OCI-LY1 (cell line): ENCODE measurements at regions not wholly inside any gene's neighbourhood (a gene's known extent, or its start where the extent isn't known, plus 50 kb on each side); places are given as distances from the start of the nearest gene placed in this dataset.

Experiments used
- H2AFZ ChIP-seq: fragments of 200-600 bp; sonication (generic), shearing (Covaris generic); 2 replicates; pipeline ENCODE4 v1.6.0; 2014; ENCODE audit warnings: antibody characterized with exemption, mild to moderate bottlenecking, low read length
- H3F3A ChIP-seq: fragments of 200-600 bp; sonication (generic), shearing (Covaris generic); 2 replicates; pipeline ENCODE4 v1.6.0; 2014; ENCODE audit warnings: mild to moderate bottlenecking, antibody characterized with exemption, low read length, moderate library complexity; ENCODE audit not compliant: insufficient read depth
- H3K27ac ChIP-seq: fragments of 200-600 bp; sonication (generic); 2 replicates; pipeline ENCODE4 v1.5.1; 2014; ENCODE audit warnings: low read length, mixed run types, mild to moderate bottlenecking, low read depth; ENCODE audit not compliant: poor library complexity, severe bottlenecking
- H3K27me3 ChIP-seq: fragments of 200-600 bp; sonication (generic); 2 replicates; pipeline ENCODE4 v1.6.0; 2014; ENCODE audit warnings: antibody characterized with exemption, mild to moderate bottlenecking, low read length, moderate library complexity; ENCODE audit not compliant: insufficient read depth
- H3K36me3 ChIP-seq: fragments of 200-600 bp; sonication (generic); 2 replicates; pipeline ENCODE4 v1.6.1; 2014; ENCODE audit warnings: mild to moderate bottlenecking, antibody characterized with exemption, low read length, moderate library complexity, mixed read lengths; ENCODE audit not compliant: insufficient read depth
- H3K4me1 ChIP-seq: fragments of 200-600 bp; sonication (generic); 2 replicates; pipeline ENCODE4 v1.5.1; 2014; ENCODE audit warnings: mild to moderate bottlenecking, low read length, moderate library complexity; ENCODE audit not compliant: insufficient read depth, severe bottlenecking
- H3K4me2 ChIP-seq: fragments of 200-600 bp; sonication (generic), shearing (Covaris generic); 2 replicates; pipeline ENCODE4 v1.6.1; 2014; ENCODE audit warnings: low read length
- H3K4me3 ChIP-seq: fragments of 200-600 bp; sonication (generic); 2 replicates; pipeline ENCODE4 v1.5.1; 2014; ENCODE audit warnings: low read length, low read depth, mild to moderate bottlenecking, mixed read lengths; ENCODE audit not compliant: poor library complexity, severe bottlenecking
- H3K79me2 ChIP-seq: fragments of 200-600 bp; shearing (Covaris generic); 2 replicates; pipeline ENCODE4 v1.6.1; 2016; ENCODE audit warnings: mixed run types, low read length, mixed read lengths; ENCODE audit not compliant: insufficient read depth
- H3K9ac ChIP-seq: fragments of 200-600 bp; sonication (generic), shearing (Covaris generic); 2 replicates; pipeline ENCODE4 v1.6.1; 2014; ENCODE audit warnings: mild to moderate bottlenecking, low read length, mixed read lengths
- H3K9me2 ChIP-seq: fragments of 200-600 bp; sonication (generic), shearing (Covaris generic); 2 replicates; pipeline ENCODE4 v1.6.1; 2014; ENCODE audit warnings: low read depth, mild to moderate bottlenecking, low read length, mixed read lengths
- H3K9me3 ChIP-seq: fragments of 200-600 bp; shearing (Covaris generic); 2 replicates; pipeline ENCODE4 v1.6.1; 2014; ENCODE audit warnings: low read length, mixed read lengths
- H4K20me1 ChIP-seq: fragments of 200-600 bp; sonication (generic), shearing (Covaris generic); 2 replicates; pipeline ENCODE4 v1.6.0; 2016; ENCODE audit warnings: mild to moderate bottlenecking, low read length; ENCODE audit not compliant: insufficient read depth
- CTCF ChIP-seq: fragments of 200-600 bp; sonication (generic), shearing (Covaris generic); IDR thresholded peaks from 2 replicates; pipeline ENCODE4 v1.5.1; 2017; ENCODE audit warnings: mild to moderate bottlenecking, antibody characterized with exemption, low read length, moderate library complexity, mixed read lengths
- EZH2 ChIP-seq: fragments of 200-600 bp; sonication (generic), shearing (Covaris generic); IDR thresholded peaks from 2 replicates; pipeline ENCODE4 v1.8.0; 2017; ENCODE audit warnings: borderline replicate concordance, mixed run types, mild to moderate bottlenecking, antibody characterized with exemption, low read length, moderate library complexity, mixed read lengths

GRCh38 chr10:123429706-123430221, 236.4 kb upstream of the GPR26 start:
- Histone ChIP-seq H3K36me3 (no peaks in the 10 kb centered on the region), H3K4me1 (no peaks in the 10 kb centered on the region), H3F3A (no peaks in the 10 kb centered on the region), H3K27ac (no peak overlapping the region), H3K4me3 (no peak overlapping the region), H3K9me3 (no peaks in the 10 kb centered on the region), H3K9ac (no peak overlapping the region), H3K4me2 (no peak overlapping the region), H2AFZ (no peak overlapping the region), H4K20me1 (no peaks in the 10 kb centered on the region), H3K27me3 (peaks cover 10% of the 10 kb centered on the region; the same call in 1 of the 2 replicates), H3K79me2 (no peaks in the 10 kb centered on the region), H3K9me2 (no peaks in the 10 kb centered on the region)
- TF ChIP-seq EZH2 (no peak), CTCF (no peak)

- Histone ChIP-seq H2AFZ (no peak overlapping the region), H3K9me2 (no peaks in the 10 kb centered on the region), H3F3A (no peaks in the 10 kb centered on the region), H3K9me3 (no peaks in the 10 kb centered on the region), H4K20me1 (no peaks in the 10 kb centered on the region), H3K9ac (no peak overlapping the region), H3K36me3 (no peaks in the 10 kb centered on the region), H3K79me2 (no peaks in the 10 kb centered on the region), H3K4me1 (no peaks in the 10 kb centered on the region), H3K27me3 (peaks cover 5% of the 10 kb centered on the region), H3K4me2 (no peak overlapping the region), H3K27ac (no peak overlapping the region), H3K4me3 (no peak overlapping the region)
- no peak for TF ChIP-seq EZH2
- no peak for TF ChIP-seq CTCF
Measured at GRCh38 chr10:123433539-123433938, 232.6 kb upstream of the GPR26 start.

- no peak overlapping the region for H3K9ac ChIP-seq
- H3K27me3 ChIP-seq, result peaks cover 3% of the 10 kb centered on the region
Measured at GRCh38 chr10:123434435-123435039, 231.6 kb upstream of the GPR26 start.

More at GRCh38 chr10:123434435-123435039, 231.6 kb upstream of the GPR26 start:
- Histone ChIP-seq H3K79me2 (no peaks in the 10 kb centered on the region), H3K9me2 (no peaks in the 10 kb centered on the region), H3K27ac (no peak overlapping the region), H3K4me1 (no peaks in the 10 kb centered on the region), H3F3A (no peaks in the 10 kb centered on the region), H3K36me3 (no peaks in the 10 kb centered on the region), H3K4me3 (no peak overlapping the region), H2AFZ (no peak overlapping the region), H3K4me2 (no peak overlapping the region), H4K20me1 (no peaks in the 10 kb centered on the region), H3K9me3 (no peaks in the 10 kb centered on the region)
- TF ChIP-seq EZH2 (no peak), CTCF (no peak)
